Liver (tissue), 8 donors: ENCODE measurements at regions not wholly inside any gene's neighbourhood (a gene's known extent, or its start where the extent isn't known, plus 50 kb on each side); places are given as distances from the start of the nearest gene placed in this dataset.

Experiments
- DNase-seq: peaks from one replicate; pipeline ENCODE4 v3.0.0-alpha.2; 2017; ENCODE audit warnings: low spot score
- H3K27ac ChIP-seq, 2 donors: one replicate each; pipeline ENCODE4 v1.7.0; 2013; ENCODE audit warnings: inconsistent platforms in 2 of 2, low read length in 2 of 2, control low read depth in 1 of 2, low read depth in 1 of 2, mild to moderate bottlenecking in 1 of 2
- H3K27me3 ChIP-seq, 4 donors: one replicate each; pipeline versions ENCODE4 v1.6.1 to v1.7.0; 2013; ENCODE audit warnings: low read length in 3 of 4, inconsistent platforms in 1 of 4, mild to moderate bottlenecking in 1 of 4, moderate library complexity in 1 of 4; ENCODE audit not compliant: control insufficient read depth in 4 of 4, insufficient read depth in 4 of 4
- H3K36me3 ChIP-seq, 4 donors: one replicate each; pipeline versions ENCODE4 v1.6.1 to v1.7.0; 2013; ENCODE audit warnings: low read length in 3 of 4, mild to moderate bottlenecking in 3 of 4, low read depth in 1 of 4, moderate library complexity in 1 of 4; ENCODE audit not compliant: control insufficient read depth in 4 of 4, insufficient read depth in 3 of 4
- H3K4me1 ChIP-seq, 4 donors: one replicate each; pipeline versions ENCODE4 v1.6.1 to v1.7.0; 2013; ENCODE audit warnings: low read length in 3 of 4, mild to moderate bottlenecking in 3 of 4, moderate library complexity in 1 of 4; ENCODE audit not compliant: control insufficient read depth in 4 of 4, insufficient read depth in 4 of 4
- H3K4me3 ChIP-seq, 3 donors: one replicate each; pipeline versions ENCODE4 v1.6.1 to v1.7.0; 2013; ENCODE audit warnings: low read length in 3 of 3, control low read depth in 1 of 3, low read depth in 1 of 3, mild to moderate bottlenecking in 1 of 3
- H3K9ac ChIP-seq, 2 donors: one replicate each; pipeline ENCODE4 v1.7.0; 2013; ENCODE audit warnings: low read length in 2 of 2, mild to moderate bottlenecking in 2 of 2, moderate library complexity in 2 of 2, control low read depth in 1 of 2, low read depth in 1 of 2
- H3K9me3 ChIP-seq, 4 donors: one replicate each; pipeline versions ENCODE4 v1.6.1 to v1.7.0; 2013; ENCODE audit warnings: low read length in 3 of 4; ENCODE audit not compliant: control insufficient read depth in 4 of 4
- ATF3 ChIP-seq: IDR thresholded peaks from 2 replicates; pipeline ENCODE4 v1.6.1; 2016; ENCODE audit warnings: antibody characterized with exemption
- CTCF ChIP-seq: fragments of 150-350 bp; IDR thresholded peaks from 2 replicates; pipeline ENCODE4 v1.5.1; 2017; ENCODE audit warnings: improper control_type of control experiment, low read depth, low read length; ENCODE audit not compliant: missing input control
- GABPA ChIP-seq, 2 donors: IDR thresholded peaks in 1 of 2; conservative IDR thresholded peaks in 1 of 2; 2 replicates each; pipeline ENCODE4 v1.6.1; 2016; ENCODE audit warnings: antibody characterized with exemption in 2 of 2, mild to moderate bottlenecking in 1 of 2, moderate library complexity in 1 of 2
- HNF4A ChIP-seq, 2 donors: conservative IDR thresholded peaks; 2 replicates each; pipeline ENCODE4 v1.6.1; 2016; ENCODE audit warnings: antibody characterized with exemption in 2 of 2, mild to moderate bottlenecking in 2 of 2
- MAX ChIP-seq: IDR thresholded peaks from 2 replicates; pipeline ENCODE4 v1.6.1; 2016; ENCODE audit warnings: antibody characterized with exemption
- NR2F2 ChIP-seq: IDR thresholded peaks from 2 replicates; pipeline ENCODE4 v1.6.1; 2016; ENCODE audit warnings: antibody characterized with exemption
- RAD21 ChIP-seq, 2 donors: IDR thresholded peaks; 2 replicates each; pipeline ENCODE4 v1.6.1; 2016; ENCODE audit warnings: antibody characterized with exemption in 2 of 2, mild to moderate bottlenecking in 2 of 2
- REST ChIP-seq: IDR thresholded peaks from 2 replicates; pipeline ENCODE4 v1.6.1; 2016; ENCODE audit warnings: antibody characterized with exemption, mild to moderate bottlenecking
- SP1 ChIP-seq: IDR thresholded peaks from 2 replicates; pipeline ENCODE4 v1.6.1; 2018; ENCODE audit warnings: antibody characterized with exemption, mild to moderate bottlenecking
- YY1 ChIP-seq: IDR thresholded peaks from 2 replicates; pipeline ENCODE4 v1.6.1; 2016; ENCODE audit warnings: antibody characterized with exemption, mild to moderate bottlenecking
- ZBTB33 ChIP-seq: IDR thresholded peaks from 2 replicates; pipeline ENCODE4 v1.6.1; 2016; ENCODE audit warnings: antibody characterized with exemption
- WGBS: extraction: QIAGEN DNeasy Blood & Tissue Kit; methylation state at CpG from one replicate; pipeline ENCODE4 v1.1.7; 2013; 5-methylcytosine and 5-hydroxymethylcytosine counted together
- donor health status: healthy.
- donor health status: healthy.
- donor health status: healthy.
- donor health status: healthy.
- donor health status: healthy.

GRCh38 chr5:2556375-2556966 is 195.0 kb downstream of the IRX2 start (continued):
- TF ChIP-seq ZBTB33 = no peak
- TF ChIP-seq RAD21 (IDR thresholded peaks at IDR 0.05) = no peak
- TF ChIP-seq ATF3 = no peak

- no peaks in the 10 kb centered on the region for H3K36me3 ChIP-seq
- 64% methylated on average over 2 of the region's 2 CpGs for WGBS
- no peak overlapping the region for H3K27ac ChIP-seq
- no peak overlapping the region for H3K9ac ChIP-seq
- no peaks in the 10 kb centered on the region for H3K4me1 ChIP-seq
- TF ChIP-seq SP1 = no peak
- no peak for TF ChIP-seq GABPA (IDR thresholded peaks at IDR 0.05 in 1 of 2, conservative IDR thresholded peaks at IDR 0.05 in 1 of 2)
- TF ChIP-seq HNF4A (conservative IDR thresholded peaks at IDR 0.05) = no peak
- no peak for TF ChIP-seq ATF3
- no peak for TF ChIP-seq MAX
- TF ChIP-seq NR2F2 = no peak
- no peak for TF ChIP-seq REST
- no peak for TF ChIP-seq CTCF
- no peak for TF ChIP-seq YY1
- no peaks in the 10 kb centered on the region for H3K27me3 ChIP-seq
- H3K4me3 ChIP-seq = no peak overlapping the region
- peaks cover 2 to 19% (median 4%) of the 10 kb centered on the region in 4 donors for H3K9me3 ChIP-seq
- DNase-seq = no peak
Observed at GRCh38 chr5:2553611-2554010, 197.9 kb downstream of the IRX2 start.

- H3K9ac ChIP-seq = no peak overlapping the region
- H3K27ac ChIP-seq = no peak overlapping the region
- H3K4me3 ChIP-seq = no peak overlapping the region
- no peak for DNase-seq
- H3K4me1 ChIP-seq = no peaks in the 10 kb centered on the region
- H3K9me3 ChIP-seq = peaks cover 2 to 24% (median 4%) of the 10 kb centered on the region in 4 donors
- TF ChIP-seq MAX (no peak), ATF3 (no peak)
- H3K36me3 ChIP-seq = no peaks in the 10 kb centered on the region
- WGBS = 55% methylated on average over 5 of the region's 5 CpGs
- H3K27me3 ChIP-seq = peaks cover 0 to 4% (median 0%) of the 10 kb centered on the region in 4 donors
Observed at GRCh38 chr5:2550509-2550908, 201.0 kb downstream of the IRX2 start.
